Keratinocyte (primary cell): ENCODE measurements at regions not wholly inside any gene's neighbourhood (a gene's known extent, or its start where the extent isn't known, plus 50 kb on each side); places are given as distances from the start of the nearest gene placed in this dataset.

ENCODE experiments used
- DNase-seq: peaks from one replicate; pipeline ENCODE4 v3.0.0-alpha.2; 2011; ENCODE audit warnings: low read depth, missing footprints, low spot score
- FAIRE-seq: peaks from 2 replicates; lab custom pipeline; 2011; peaks lifted over from hg19 to GRCh38; lab: Jason Lieb, UNC
- H2AFZ ChIP-seq: 2 replicates; pipeline ENCODE4 v1.6.0; 2012; ENCODE audit warnings: low read length, control low read depth, inconsistent platforms; ENCODE audit not compliant: control insufficient read depth
- H3K27ac ChIP-seq: 2 replicates; pipeline ENCODE4 v1.5.1; 2011; ENCODE audit warnings: low read length; ENCODE audit not compliant: control insufficient read depth, insufficient read depth
- H3K27me3 ChIP-seq: 3 replicates; pipeline ENCODE4 v1.6.0; 2011; ENCODE audit warnings: low read length; ENCODE audit not compliant: control insufficient read depth, insufficient read depth; ENCODE audit errors: extremely low read depth
- H3K36me3 ChIP-seq, 2 experiments: 2 replicates in 1 of 2; 3 replicates in 1 of 2; pipeline ENCODE4 v1.5.1; 2011; ENCODE audit warnings: low read length in 2 of 2, mild to moderate bottlenecking in 1 of 2; ENCODE audit not compliant: control insufficient read depth in 2 of 2, insufficient read depth in 2 of 2; ENCODE audit errors: extremely low read depth in 1 of 2
- H3K4me1 ChIP-seq: 3 replicates; pipeline ENCODE4 v1.5.1; 2011; ENCODE audit warnings: low read length; ENCODE audit not compliant: control insufficient read depth, insufficient read depth; ENCODE audit errors: extremely low read depth
- H3K4me2 ChIP-seq: 3 replicates; pipeline ENCODE4 v1.6.0; 2011; ENCODE audit warnings: low read depth, low read length; ENCODE audit not compliant: control insufficient read depth, insufficient read depth; ENCODE audit errors: extremely low read depth
- H3K4me3 ChIP-seq, 3 experiments: fragments of 200-600 bp in 1 of 3; sonication (generic) in 1 of 3; 2 replicates in 2 of 3; 3 replicates in 1 of 3; pipeline ENCODE4 v1.5.1; 2011 to 2016; ENCODE audit warnings: low read length in 3 of 3, mild to moderate bottlenecking in 3 of 3, control low read depth in 2 of 3, inconsistent platforms in 1 of 3, low read depth in 1 of 3, mixed read lengths in 1 of 3, mixed run types in 1 of 3, moderate library complexity in 1 of 3; ENCODE audit not compliant: control insufficient read depth in 2 of 3, insufficient read depth in 2 of 3; ENCODE audit errors: extremely low read depth in 1 of 3
- H3K79me2 ChIP-seq: 2 replicates; pipeline ENCODE4 v1.6.0; 2012; ENCODE audit warnings: low read length; ENCODE audit not compliant: control insufficient read depth, insufficient read depth
- H3K9ac ChIP-seq: 3 replicates; pipeline ENCODE4 v1.6.0; 2011; ENCODE audit warnings: low read length; ENCODE audit not compliant: control insufficient read depth, insufficient read depth; ENCODE audit errors: extremely low read depth
- H3K9me1 ChIP-seq: 3 replicates; pipeline ENCODE4 v1.6.0; 2011; ENCODE audit warnings: low read length; ENCODE audit not compliant: control insufficient read depth, insufficient read depth; ENCODE audit errors: extremely low read depth
- H3K9me3 ChIP-seq: 2 replicates; pipeline ENCODE4 v1.5.1; 2012; ENCODE audit warnings: low read depth, low read length; ENCODE audit not compliant: control insufficient read depth
- H4K20me1 ChIP-seq: 3 replicates; pipeline ENCODE4 v1.6.0; 2011; ENCODE audit warnings: low read length; ENCODE audit not compliant: control insufficient read depth, insufficient read depth; ENCODE audit errors: extremely low read depth
- EZH2 ChIP-seq: IDR thresholded peaks from one replicate; pipeline ENCODE4 v1.6.1; 2012; ENCODE audit warnings: inconsistent platforms, mild to moderate bottlenecking, low read length, moderate library complexity
- dilution Hi-C: fragments of 300-500 bp; cut with MboI; formaldehyde crosslinking; loops from one replicate; pipeline ENCODE4 v1.7.0; 2020; ENCODE audit warnings: low sequenced_read_pairs; ENCODE audit not compliant: extremely low pct_ligation_motif_present
- TF ChIP-seq, protein P1 (sequence below), 3 experiments: IDR thresholded peaks in 1 of 3; conservative IDR thresholded peaks in 1 of 3; optimal IDR thresholded peaks in 1 of 3; 2 replicates in 2 of 3; 3 replicates in 1 of 3; pipeline versions ENCODE3 to v1.5.1; 2011; ENCODE audit warnings: low read length in 3 of 3, mild to moderate bottlenecking in 3 of 3, moderate library complexity in 2 of 3, control low read depth in 1 of 3, inconsistent platforms in 1 of 3; ENCODE audit not compliant: insufficient read depth in 2 of 3; ENCODE audit errors: extremely low read depth in 1 of 3

DNA sequence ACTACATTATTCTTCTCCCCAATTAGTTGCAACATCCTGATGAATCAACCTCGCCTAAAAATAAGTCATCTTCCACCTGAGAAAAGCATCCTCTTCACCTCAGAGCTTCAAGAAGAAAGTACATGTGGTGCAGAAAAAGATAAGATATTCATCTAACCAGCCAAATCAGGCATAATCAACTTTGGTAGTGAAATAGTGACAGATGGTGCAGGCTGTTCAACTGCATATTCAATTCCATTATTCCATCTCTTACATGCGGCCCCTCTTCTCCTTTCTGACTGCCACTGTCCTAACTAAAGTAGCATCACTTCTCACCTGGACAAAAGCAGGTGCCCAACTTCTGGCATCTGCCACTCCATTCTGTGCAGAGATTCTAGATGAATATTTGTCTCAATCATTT is 148.4 kb upstream of the STEAP1 start:
- H3K9ac ChIP-seq = no peak overlapping the region
- no peaks in the 10 kb centered on the region for H3K36me3 ChIP-seq
- H2AFZ ChIP-seq = no peak overlapping the region
- dilution Hi-C loops = no loop called here
- no peaks in the 10 kb centered on the region for H3K9me3 ChIP-seq
- H3K27ac ChIP-seq = no peak overlapping the region
- TF ChIP-seq, protein P1, sequence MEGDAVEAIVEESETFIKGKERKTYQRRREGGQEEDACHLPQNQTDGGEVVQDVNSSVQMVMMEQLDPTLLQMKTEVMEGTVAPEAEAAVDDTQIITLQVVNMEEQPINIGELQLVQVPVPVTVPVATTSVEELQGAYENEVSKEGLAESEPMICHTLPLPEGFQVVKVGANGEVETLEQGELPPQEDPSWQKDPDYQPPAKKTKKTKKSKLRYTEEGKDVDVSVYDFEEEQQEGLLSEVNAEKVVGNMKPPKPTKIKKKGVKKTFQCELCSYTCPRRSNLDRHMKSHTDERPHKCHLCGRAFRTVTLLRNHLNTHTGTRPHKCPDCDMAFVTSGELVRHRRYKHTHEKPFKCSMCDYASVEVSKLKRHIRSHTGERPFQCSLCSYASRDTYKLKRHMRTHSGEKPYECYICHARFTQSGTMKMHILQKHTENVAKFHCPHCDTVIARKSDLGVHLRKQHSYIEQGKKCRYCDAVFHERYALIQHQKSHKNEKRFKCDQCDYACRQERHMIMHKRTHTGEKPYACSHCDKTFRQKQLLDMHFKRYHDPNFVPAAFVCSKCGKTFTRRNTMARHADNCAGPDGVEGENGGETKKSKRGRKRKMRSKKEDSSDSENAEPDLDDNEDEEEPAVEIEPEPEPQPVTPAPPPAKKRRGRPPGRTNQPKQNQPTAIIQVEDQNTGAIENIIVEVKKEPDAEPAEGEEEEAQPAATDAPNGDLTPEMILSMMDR (optimal IDR thresholded peaks at IDR 0.05 in 1 of 3, IDR thresholded peaks at IDR 0.05 in 1 of 3, conservative IDR thresholded peaks at IDR 0.05 in 1 of 3; ENCODE audit: extremely low read depth in 1 of 3, insufficient read depth in 2 of 3, low read length in 3 of 3) = no peak
- no peak for FAIRE-seq
- no peaks in the 10 kb centered on the region for H3K4me1 ChIP-seq
- DNase-seq = no peak
- no peaks in the 10 kb centered on the region for H4K20me1 ChIP-seq
- no peaks in the 10 kb centered on the region for H3K27me3 ChIP-seq
- no peak overlapping the region for H3K4me3 ChIP-seq
- H3K79me2 ChIP-seq = no peaks in the 10 kb centered on the region
- H3K4me2 ChIP-seq = no peak overlapping the region
- no peaks in the 10 kb centered on the region for H3K9me1 ChIP-seq

DNA sequence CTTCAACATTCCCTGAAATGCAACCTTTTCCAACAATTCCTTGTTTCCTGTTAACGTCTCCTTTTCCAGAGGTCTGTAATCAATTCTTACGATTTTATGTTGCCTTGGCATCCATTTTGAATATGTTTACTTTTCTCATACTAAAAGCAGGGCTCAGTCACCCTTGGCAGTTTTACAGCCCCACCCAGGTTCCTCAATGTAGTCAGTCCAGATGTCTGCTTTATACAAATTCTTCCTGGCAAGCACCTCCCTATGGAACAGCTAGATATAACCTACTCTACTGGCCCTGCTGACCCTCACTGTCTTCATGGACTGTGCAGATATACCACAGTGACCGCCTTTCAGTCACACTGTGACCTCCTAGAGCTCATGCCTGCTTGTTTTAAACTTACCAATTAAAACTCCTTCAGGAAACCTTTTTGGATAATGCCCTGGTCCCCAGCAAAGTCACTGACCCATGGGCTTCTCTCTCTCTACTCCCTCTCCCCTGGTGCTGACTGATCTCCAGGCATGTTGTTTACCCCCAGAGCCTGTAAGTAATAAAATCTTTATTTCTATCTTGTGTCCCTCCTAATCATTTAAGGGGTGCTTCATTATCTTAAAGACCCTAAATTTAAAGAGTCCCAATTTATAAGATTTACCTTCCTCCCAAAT is 147.1 kb upstream of the STEAP1 start:
- Histone ChIP-seq H3K27ac (no peak overlapping the region), H4K20me1 (no peaks in the 10 kb centered on the region), H3K27me3 (no peaks in the 10 kb centered on the region), H3K4me1 (no peaks in the 10 kb centered on the region), H3K79me2 (no peaks in the 10 kb centered on the region), H3K9me3 (no peaks in the 10 kb centered on the region), H2AFZ (no peak overlapping the region), H3K9me1 (no peaks in the 10 kb centered on the region), H3K4me3 (no peak overlapping the region), H3K9ac (no peak overlapping the region), H3K36me3 (no peaks in the 10 kb centered on the region), H3K4me2 (no peak overlapping the region)
- DNase-seq (no peak), FAIRE-seq (no peak)
- no peak for TF ChIP-seq EZH2
- TF ChIP-seq, protein P1 (optimal IDR thresholded peaks at IDR 0.05 in 1 of 3, IDR thresholded peaks at IDR 0.05 in 1 of 3, conservative IDR thresholded peaks at IDR 0.05 in 1 of 3; ENCODE audit: extremely low read depth in 1 of 3, insufficient read depth in 2 of 3, low read length in 3 of 3) = no peak
- dilution Hi-C loops = no loop called here
